GM12878 (cell line): ENCODE measurements at regions not wholly inside any gene's neighbourhood (a gene's known extent, or its start where the extent isn't known, plus 50 kb on each side); places are given as distances from the start of the nearest gene placed in this dataset.

Experiments
- BACH1 ChIP-seq: fragments of 450-650 bp; IDR thresholded peaks from 2 replicates; pipeline ENCODE4 v1.6.1; 2017; ENCODE audit warnings: mild to moderate bottlenecking, borderline replicate concordance
- POLR2A ChIP-seq: IDR thresholded peaks from 2 replicates; pipeline ENCODE4 v1.6.1; 2011; ENCODE audit warnings: low read depth, mild to moderate bottlenecking, low read length
- POLR2AphosphoS2 ChIP-seq: IDR thresholded peaks from 2 replicates; pipeline ENCODE4 v1.6.1; 2011; ENCODE audit warnings: low read depth, mild to moderate bottlenecking, low read length, improper control_type of control experiment, moderate library complexity
- SIN3A ChIP-seq: IDR thresholded peaks from 2 replicates; pipeline ENCODE4 v1.6.1; 2012; ENCODE audit warnings: low read depth, low read length, improper control_type of control experiment
- SIX5 ChIP-seq: IDR thresholded peaks from 2 replicates; pipeline ENCODE4 v1.6.1; 2011; ENCODE audit warnings: mild to moderate bottlenecking, low read depth, low read length, moderate library complexity; ENCODE audit not compliant: severe bottlenecking
- SP1 ChIP-seq: IDR thresholded peaks from one replicate; pipeline ENCODE4 v1.6.1; 2011; ENCODE audit warnings: low read depth, low read length
- TCF7 ChIP-seq: IDR thresholded peaks from 2 replicates; pipeline ENCODE4 v1.6.1; 2014; ENCODE audit warnings: antibody characterized with exemption, borderline replicate concordance
- TF ChIP-seq, protein P1 (sequence below): fragments of 450-650 bp; formaldehyde crosslinking; IDR thresholded peaks from 2 replicates; pipeline ENCODE4 v1.4.0; 2020; ENCODE audit warnings: mild to moderate bottlenecking, moderate library complexity
- TF ChIP-seq, protein P2 (sequence below), 3 experiments: IDR thresholded peaks in 2 of 3; conservative IDR thresholded peaks in 1 of 3; 2 replicates each; pipeline ENCODE4 v1.5.1; 2011; ENCODE audit warnings: low read depth in 3 of 3, low read length in 3 of 3, mild to moderate bottlenecking in 3 of 3, control low read depth in 2 of 3, moderate library complexity in 2 of 3, inconsistent platforms in 1 of 3, mixed read lengths in 1 of 3; ENCODE audit not compliant: control insufficient read depth in 2 of 3, insufficient read depth in 1 of 3; ENCODE audit errors: extremely low read depth in 1 of 3

DNA sequence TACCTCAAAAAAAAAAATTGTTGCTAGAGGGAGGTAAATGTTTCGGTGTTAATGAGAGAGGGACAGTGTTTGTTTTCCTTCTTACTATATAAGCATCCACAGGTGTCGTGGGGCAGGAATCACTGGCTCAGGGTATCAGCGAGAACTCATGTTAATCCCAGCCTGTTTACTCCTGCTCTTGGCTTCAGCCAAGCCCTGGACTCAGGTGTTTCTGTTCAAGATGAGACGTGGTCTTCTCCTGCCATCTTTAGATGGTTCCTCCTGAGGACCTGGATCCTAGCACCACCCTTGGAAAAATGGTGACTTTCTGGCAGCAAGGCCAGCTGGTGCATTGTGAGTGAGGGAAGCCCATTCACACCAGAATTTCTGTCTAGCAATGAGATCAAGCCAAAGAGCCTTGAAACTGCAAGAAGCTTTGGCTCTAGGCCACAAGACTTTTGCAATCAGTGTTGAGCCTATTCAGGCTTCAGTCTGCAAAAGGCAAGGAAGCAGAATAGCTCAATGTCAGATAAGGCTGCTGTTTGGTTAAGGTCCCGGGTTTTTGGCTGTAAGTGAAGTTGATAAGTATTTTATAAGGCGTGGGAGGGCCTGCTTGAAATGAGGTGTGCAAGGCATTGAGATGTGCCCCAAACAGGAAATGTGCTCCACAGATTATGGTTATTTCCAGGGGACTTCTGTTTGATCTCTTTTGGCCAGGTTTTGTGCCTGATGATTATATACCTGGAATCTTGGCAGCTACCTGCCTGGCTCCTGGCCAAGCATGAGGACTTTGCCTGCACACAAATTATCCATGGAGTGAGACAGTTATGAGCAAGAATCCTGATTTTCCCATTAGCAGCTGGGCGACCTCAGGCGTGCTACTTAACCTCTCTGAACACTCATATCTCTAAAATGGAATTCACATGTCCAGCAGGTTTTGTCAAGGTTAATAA, 99.8 kb downstream of the TENT4A start:
- TF ChIP-seq POLR2AphosphoS2 (no peak), POLR2A (no peak), TCF7 (no peak), SIX5 (no peak), SP1 (no peak), BACH1 (no peak), SIN3A (no peak)
- TF ChIP-seq, protein P1, sequence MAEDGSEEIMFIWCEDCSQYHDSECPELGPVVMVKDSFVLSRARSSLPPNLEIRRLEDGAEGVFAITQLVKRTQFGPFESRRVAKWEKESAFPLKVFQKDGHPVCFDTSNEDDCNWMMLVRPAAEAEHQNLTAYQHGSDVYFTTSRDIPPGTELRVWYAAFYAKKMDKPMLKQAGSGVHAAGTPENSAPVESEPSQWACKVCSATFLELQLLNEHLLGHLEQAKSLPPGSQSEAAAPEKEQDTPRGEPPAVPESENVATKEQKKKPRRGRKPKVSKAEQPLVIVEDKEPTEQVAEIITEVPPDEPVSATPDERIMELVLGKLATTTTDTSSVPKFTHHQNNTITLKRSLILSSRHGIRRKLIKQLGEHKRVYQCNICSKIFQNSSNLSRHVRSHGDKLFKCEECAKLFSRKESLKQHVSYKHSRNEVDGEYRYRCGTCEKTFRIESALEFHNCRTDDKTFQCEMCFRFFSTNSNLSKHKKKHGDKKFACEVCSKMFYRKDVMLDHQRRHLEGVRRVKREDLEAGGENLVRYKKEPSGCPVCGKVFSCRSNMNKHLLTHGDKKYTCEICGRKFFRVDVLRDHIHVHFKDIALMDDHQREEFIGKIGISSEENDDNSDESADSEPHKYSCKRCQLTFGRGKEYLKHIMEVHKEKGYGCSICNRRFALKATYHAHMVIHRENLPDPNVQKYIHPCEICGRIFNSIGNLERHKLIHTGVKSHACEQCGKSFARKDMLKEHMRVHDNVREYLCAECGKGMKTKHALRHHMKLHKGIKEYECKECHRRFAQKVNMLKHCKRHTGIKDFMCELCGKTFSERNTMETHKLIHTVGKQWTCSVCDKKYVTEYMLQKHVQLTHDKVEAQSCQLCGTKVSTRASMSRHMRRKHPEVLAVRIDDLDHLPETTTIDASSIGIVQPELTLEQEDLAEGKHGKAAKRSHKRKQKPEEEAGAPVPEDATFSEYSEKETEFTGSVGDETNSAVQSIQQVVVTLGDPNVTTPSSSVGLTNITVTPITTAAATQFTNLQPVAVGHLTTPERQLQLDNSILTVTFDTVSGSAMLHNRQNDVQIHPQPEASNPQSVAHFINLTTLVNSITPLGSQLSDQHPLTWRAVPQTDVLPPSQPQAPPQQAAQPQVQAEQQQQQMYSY (CRISPR knock-in tag): no peak
- TF ChIP-seq, protein P2, sequence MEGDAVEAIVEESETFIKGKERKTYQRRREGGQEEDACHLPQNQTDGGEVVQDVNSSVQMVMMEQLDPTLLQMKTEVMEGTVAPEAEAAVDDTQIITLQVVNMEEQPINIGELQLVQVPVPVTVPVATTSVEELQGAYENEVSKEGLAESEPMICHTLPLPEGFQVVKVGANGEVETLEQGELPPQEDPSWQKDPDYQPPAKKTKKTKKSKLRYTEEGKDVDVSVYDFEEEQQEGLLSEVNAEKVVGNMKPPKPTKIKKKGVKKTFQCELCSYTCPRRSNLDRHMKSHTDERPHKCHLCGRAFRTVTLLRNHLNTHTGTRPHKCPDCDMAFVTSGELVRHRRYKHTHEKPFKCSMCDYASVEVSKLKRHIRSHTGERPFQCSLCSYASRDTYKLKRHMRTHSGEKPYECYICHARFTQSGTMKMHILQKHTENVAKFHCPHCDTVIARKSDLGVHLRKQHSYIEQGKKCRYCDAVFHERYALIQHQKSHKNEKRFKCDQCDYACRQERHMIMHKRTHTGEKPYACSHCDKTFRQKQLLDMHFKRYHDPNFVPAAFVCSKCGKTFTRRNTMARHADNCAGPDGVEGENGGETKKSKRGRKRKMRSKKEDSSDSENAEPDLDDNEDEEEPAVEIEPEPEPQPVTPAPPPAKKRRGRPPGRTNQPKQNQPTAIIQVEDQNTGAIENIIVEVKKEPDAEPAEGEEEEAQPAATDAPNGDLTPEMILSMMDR (IDR thresholded peaks at IDR 0.05 in 2 of 3, conservative IDR thresholded peaks at IDR 0.05 in 1 of 3; ENCODE audit: control insufficient read depth in 2 of 3, extremely low read depth in 1 of 3, insufficient read depth in 1 of 3, low read depth in 3 of 3, low read length in 3 of 3): no peak
